SK-N-SH (cell line): ENCODE measurements at regions not wholly inside any gene's neighbourhood (a gene's known extent, or its start where the extent isn't known, plus 50 kb on each side); places are given as distances from the start of the nearest gene placed in this dataset.

Source experiments
- CTCF ChIA-PET: fragments of 300-600, 350-600 bp; formaldehyde crosslinking; extraction: SDS; loops from one replicate; lab custom pipeline; 2021; lab: Yijun Ruan, JAX
- POLR2A ChIA-PET: fragments of 350-600 bp; sonication (Branson Sonifier 250); formaldehyde crosslinking; extraction: SDS; loops from one replicate; lab custom pipeline; 2020; ENCODE audit warnings: antibody characterized with exemption, inconsistent platforms; lab: Yijun Ruan, JAX
- DNase-seq: peaks from one replicate; pipeline ENCODE4 v3.0.0; 2012
- H2AFZ ChIP-seq: fragments of 200-600 bp; sonication (generic); 2 replicates; pipeline ENCODE4 v1.8.1; 2016; ENCODE audit warnings: antibody characterized with exemption, mild to moderate bottlenecking, low read depth
- H3F3A ChIP-seq: fragments of 200-600 bp; sonication (generic); replicated peaks from 2 replicates; pipeline ENCODE3; 2016; ENCODE audit warnings: antibody characterized with exemption, mild to moderate bottlenecking; ENCODE audit not compliant: insufficient read depth
- H3K27ac ChIP-seq, 2 experiments: fragments of 200-500 bp in 1 of 2; fragments of 200-600 bp in 1 of 2; sonication (Bioruptor generic) in 1 of 2; sonication (generic), shearing (Covaris generic) in 1 of 2; 2 replicates each; pipeline versions ENCODE4 v1.5.1 to v1.6.1; 2014 to 2016; ENCODE audit warnings: low read depth in 2 of 2, inconsistent platforms in 1 of 2, low read length in 1 of 2, mild to moderate bottlenecking in 1 of 2, mixed read lengths in 1 of 2
- H3K27me3 ChIP-seq: fragments of 200-600 bp; sonication (generic), shearing (Covaris generic); 2 replicates; pipeline ENCODE4 v1.6.1; 2016; ENCODE audit warnings: mixed run types; ENCODE audit not compliant: insufficient read depth
- H3K36me3 ChIP-seq, 2 experiments: fragments of 200-500 bp in 1 of 2; fragments of 200-600 bp in 1 of 2; sonication (Bioruptor generic) in 1 of 2; sonication (generic) in 1 of 2; replicated peaks in 1 of 2; 2 replicates each; pipeline versions ENCODE3 to v1.5.1; 2014 to 2016; ENCODE audit warnings: low read length in 1 of 2, mild to moderate bottlenecking in 1 of 2; ENCODE audit not compliant: insufficient read depth in 2 of 2, control insufficient read depth in 1 of 2
- H3K4me1 ChIP-seq, 2 experiments: fragments of 200-500 bp in 1 of 2; fragments of 200-600 bp in 1 of 2; sonication (Bioruptor generic) in 1 of 2; sonication (generic), shearing (Covaris generic) in 1 of 2; 2 replicates each; pipeline versions ENCODE4 v1.5.1 to v1.6.1; 2014 to 2016; ENCODE audit warnings: low read depth in 1 of 2, low read length in 1 of 2, mixed run types in 1 of 2; ENCODE audit not compliant: insufficient read depth in 2 of 2, control insufficient read depth in 1 of 2
- H3K4me2 ChIP-seq: fragments of 200-600 bp; sonication (generic), shearing (Covaris generic); 2 replicates; pipeline ENCODE4 v1.6.1; 2017; ENCODE audit warnings: mixed run types
- H3K4me3 ChIP-seq, 2 experiments: fragments of 200-500 bp in 1 of 2; fragments of 200-600 bp in 1 of 2; sonication (Bioruptor generic) in 1 of 2; sonication (generic), shearing (Covaris generic) in 1 of 2; 2 replicates each; pipeline versions ENCODE4 v1.5.1 to v1.8.1; 2014 to 2016; ENCODE audit warnings: low read depth in 2 of 2, inconsistent platforms in 1 of 2, low read length in 1 of 2, mild to moderate bottlenecking in 1 of 2, mixed read lengths in 1 of 2, moderate library complexity in 1 of 2
- H3K79me2 ChIP-seq: fragments of 200-600 bp; sonication (generic); 2 replicates; pipeline ENCODE4 v1.8.1; 2017; ENCODE audit warnings: mild to moderate bottlenecking; ENCODE audit not compliant: insufficient read depth
- H3K9ac ChIP-seq: fragments of 200-600 bp; sonication (generic); 2 replicates; pipeline ENCODE4 v1.6.1; 2017; ENCODE audit warnings: mixed run types
- H3K9me2 ChIP-seq: fragments of 200-600 bp; sonication (generic); 2 replicates; pipeline ENCODE4 v1.6.1; 2017; ENCODE audit warnings: mixed run types
- H3K9me3 ChIP-seq: fragments of 200-600 bp; sonication (generic); 2 replicates; pipeline ENCODE4 v1.6.1; 2017; ENCODE audit warnings: mixed run types, mild to moderate bottlenecking, moderate library complexity
- H4K20me1 ChIP-seq: fragments of 200-600 bp; sonication (generic); 2 replicates; pipeline ENCODE4 v1.6.1; 2017; ENCODE audit warnings: mild to moderate bottlenecking, mixed run types; ENCODE audit not compliant: insufficient read depth
- ELF1 ChIP-seq: IDR thresholded peaks from 2 replicates; pipeline ENCODE4 v1.4.0; 2012
- FOXM1 ChIP-seq: IDR thresholded peaks from 2 replicates; pipeline ENCODE4 v1.4.0; 2012; ENCODE audit warnings: low read depth, mild to moderate bottlenecking
- IRF3 ChIP-seq: fragments of 150-350 bp; IDR thresholded peaks from 2 replicates; pipeline ENCODE4 v1.6.1; 2016; ENCODE audit warnings: mild to moderate bottlenecking, low read depth, low read length
- JUND ChIP-seq: IDR thresholded peaks from 2 replicates; pipeline ENCODE4 v1.4.0; 2012
- MAX ChIP-seq: IDR thresholded peaks from 2 replicates; pipeline ENCODE4 v1.4.0; 2012; ENCODE audit warnings: low read depth
- MEF2A ChIP-seq: IDR thresholded peaks from 2 replicates; pipeline ENCODE4 v1.4.0; 2012; ENCODE audit warnings: low read depth, borderline replicate concordance
- MXI1 ChIP-seq: IDR thresholded peaks from 2 replicates; pipeline ENCODE4 v1.6.1; 2012; ENCODE audit warnings: mild to moderate bottlenecking, low read depth, low read length, improper control_type of control experiment
- NRF1 ChIP-seq: IDR thresholded peaks from 2 replicates; pipeline ENCODE4 v1.6.1; 2012; ENCODE audit warnings: low read depth, mild to moderate bottlenecking, low read length
- POLR2AphosphoS5 ChIP-seq: IDR thresholded peaks from 2 replicates; pipeline ENCODE4 v1.6.1; 2012; ENCODE audit warnings: low read depth, low read length
- REST ChIP-seq: IDR thresholded peaks from 2 replicates; pipeline ENCODE4 v1.6.1; 2012; ENCODE audit warnings: mild to moderate bottlenecking, low read depth, low read length, moderate library complexity
- RXRA ChIP-seq: IDR thresholded peaks from 2 replicates; pipeline ENCODE4 v1.4.0; 2012; ENCODE audit warnings: low read depth, mild to moderate bottlenecking, borderline replicate concordance
- TAF1 ChIP-seq: IDR thresholded peaks from 2 replicates; pipeline ENCODE4 v1.6.1; 2012; ENCODE audit warnings: low read depth, mild to moderate bottlenecking, low read length, moderate library complexity, borderline replicate concordance
- YY1 ChIP-seq: IDR thresholded peaks from 2 replicates; pipeline ENCODE4 v1.4.0; 2012; ENCODE audit warnings: low read depth, mild to moderate bottlenecking
- WGBS: methylation state at CpG from one replicate; pipeline ENCODE4 v1.1.6; 2017; ENCODE audit warnings: low lambda C conversion rate; 5-methylcytosine and 5-hydroxymethylcytosine counted together
- TF ChIP-seq, protein P1 (sequence below): IDR thresholded peaks from 2 replicates; pipeline ENCODE4; 2012
- TF ChIP-seq, protein P2 (sequence below): IDR thresholded peaks from 2 replicates; pipeline ENCODE4 v1.4.0; 2012; ENCODE audit warnings: low read depth, borderline replicate concordance
- TF ChIP-seq, protein P3 (sequence below): IDR thresholded peaks from 2 replicates; pipeline ENCODE4 v1.4.0; 2012; ENCODE audit warnings: low read depth, borderline replicate concordance

- no peak for DNase-seq
- Histone ChIP-seq H3K79me2 (no peaks in the 10 kb centered on the region), H3K36me3 (no peaks in the 10 kb centered on the region), H3K4me1 (no peaks in the 10 kb centered on the region), H3K9ac (no peak overlapping the region), H3K9me3 (no peaks in the 10 kb centered on the region), H3K27me3 (no peaks in the 10 kb centered on the region), H3K9me2 (no peaks in the 10 kb centered on the region), H4K20me1 (no peaks in the 10 kb centered on the region), H2AFZ (no peak overlapping the region), H3K4me3 (no peak overlapping the region), H3F3A (peaks cover 5% of the 10 kb centered on the region), H3K27ac (no peak overlapping the region), H3K4me2 (no peak overlapping the region)
- ChIA-PET CTCF (no interaction called here), POLR2A (no interaction called here)
- TF ChIP-seq ELF1: no peak
- TF ChIP-seq FOXM1: no peak
- TF ChIP-seq JUND: no peak
- TF ChIP-seq POLR2AphosphoS5: no peak
- no peak for TF ChIP-seq REST
- TF ChIP-seq, protein P1, sequence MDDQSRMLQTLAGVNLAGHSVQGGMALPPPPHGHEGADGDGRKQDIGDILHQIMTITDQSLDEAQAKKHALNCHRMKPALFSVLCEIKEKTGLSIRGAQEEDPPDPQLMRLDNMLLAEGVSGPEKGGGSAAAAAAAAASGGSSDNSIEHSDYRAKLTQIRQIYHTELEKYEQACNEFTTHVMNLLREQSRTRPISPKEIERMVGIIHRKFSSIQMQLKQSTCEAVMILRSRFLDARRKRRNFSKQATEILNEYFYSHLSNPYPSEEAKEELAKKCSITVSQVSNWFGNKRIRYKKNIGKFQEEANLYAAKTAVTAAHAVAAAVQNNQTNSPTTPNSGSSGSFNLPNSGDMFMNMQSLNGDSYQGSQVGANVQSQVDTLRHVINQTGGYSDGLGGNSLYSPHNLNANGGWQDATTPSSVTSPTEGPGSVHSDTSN: no peak
- no peak for TF ChIP-seq TAF1
- TF ChIP-seq, protein P2, sequence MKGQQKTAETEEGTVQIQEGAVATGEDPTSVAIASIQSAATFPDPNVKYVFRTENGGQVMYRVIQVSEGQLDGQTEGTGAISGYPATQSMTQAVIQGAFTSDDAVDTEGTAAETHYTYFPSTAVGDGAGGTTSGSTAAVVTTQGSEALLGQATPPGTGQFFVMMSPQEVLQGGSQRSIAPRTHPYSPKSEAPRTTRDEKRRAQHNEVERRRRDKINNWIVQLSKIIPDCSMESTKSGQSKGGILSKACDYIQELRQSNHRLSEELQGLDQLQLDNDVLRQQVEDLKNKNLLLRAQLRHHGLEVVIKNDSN: no peak
- TF ChIP-seq MXI1: no peak
- TF ChIP-seq NRF1: no peak
- TF ChIP-seq RXRA: no peak
- TF ChIP-seq IRF3: no peak
- TF ChIP-seq MEF2A: no peak
- no peak for TF ChIP-seq MAX
- TF ChIP-seq YY1: no peak
- TF ChIP-seq, protein P3, sequence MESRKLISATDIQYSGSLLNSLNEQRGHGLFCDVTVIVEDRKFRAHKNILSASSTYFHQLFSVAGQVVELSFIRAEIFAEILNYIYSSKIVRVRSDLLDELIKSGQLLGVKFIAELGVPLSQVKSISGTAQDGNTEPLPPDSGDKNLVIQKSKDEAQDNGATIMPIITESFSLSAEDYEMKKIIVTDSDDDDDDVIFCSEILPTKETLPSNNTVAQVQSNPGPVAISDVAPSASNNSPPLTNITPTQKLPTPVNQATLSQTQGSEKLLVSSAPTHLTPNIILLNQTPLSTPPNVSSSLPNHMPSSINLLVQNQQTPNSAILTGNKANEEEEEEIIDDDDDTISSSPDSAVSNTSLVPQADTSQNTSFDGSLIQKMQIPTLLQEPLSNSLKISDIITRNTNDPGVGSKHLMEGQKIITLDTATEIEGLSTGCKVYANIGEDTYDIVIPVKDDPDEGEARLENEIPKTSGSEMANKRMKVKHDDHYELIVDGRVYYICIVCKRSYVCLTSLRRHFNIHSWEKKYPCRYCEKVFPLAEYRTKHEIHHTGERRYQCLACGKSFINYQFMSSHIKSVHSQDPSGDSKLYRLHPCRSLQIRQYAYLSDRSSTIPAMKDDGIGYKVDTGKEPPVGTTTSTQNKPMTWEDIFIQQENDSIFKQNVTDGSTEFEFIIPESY: no peak
- WGBS: 91% methylated on average over 2 of the region's 2 CpGs
These were observed 220.9 kb downstream of the SKIDA1 start for GRCh38 chr10:21304608-21305007.
